HG03139 (cell line): ENCODE measurements at regions not wholly inside any gene's neighbourhood (a gene's known extent, or its start where the extent isn't known, plus 50 kb on each side); places are given as distances from the start of the nearest gene placed in this dataset.

Experiments used
- ATAC-seq: cut with Tn5 transposase; IDR thresholded peaks from one replicate; pipeline ENCODE4 v1.9.1; 2021; ENCODE audit not compliant: unreplicated experiment

DNA sequence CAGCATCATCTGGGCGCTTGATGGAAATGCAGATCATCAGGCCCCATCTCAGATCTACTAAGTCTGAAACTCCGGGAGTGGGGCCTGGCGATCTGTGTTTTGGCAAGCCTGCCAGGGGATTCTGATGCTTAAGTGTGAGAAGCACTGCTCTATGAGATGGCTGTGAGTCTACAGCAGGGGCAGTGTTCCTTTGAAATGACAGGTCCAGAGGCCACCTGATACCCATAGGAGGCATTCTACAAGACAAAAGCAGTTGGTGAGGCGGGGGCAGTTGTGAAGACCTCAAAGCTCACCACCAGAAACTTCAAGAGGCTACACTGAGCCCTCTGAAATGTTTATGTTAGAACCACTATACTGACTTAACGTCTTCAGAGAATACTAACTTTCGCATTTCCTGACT lies 86.9 kb upstream of the SPATA31D4 start:
- ATAC-seq: no peak

DNA sequence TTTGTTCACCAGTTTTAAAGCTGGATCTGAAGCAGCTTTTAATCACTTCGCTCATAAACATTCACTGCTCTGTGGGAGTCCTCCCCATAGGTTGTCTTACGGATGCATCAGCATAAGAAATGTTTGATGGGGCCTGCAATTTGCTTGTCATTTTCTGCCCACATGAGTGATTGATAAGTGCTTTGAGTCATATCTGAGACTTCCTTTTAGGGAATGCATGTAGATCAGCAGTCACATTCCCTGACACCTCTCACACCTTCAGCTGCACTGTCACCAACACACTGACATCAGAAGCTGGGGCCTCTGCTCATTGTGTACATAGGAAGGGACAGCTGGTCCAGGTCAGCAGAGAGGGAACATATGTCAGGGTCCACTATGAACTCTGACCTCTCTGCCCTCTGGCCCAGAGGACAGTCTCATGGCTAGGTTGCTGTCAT lies 84.1 kb upstream of the SPATA31D4 start:
- no peak for ATAC-seq

DNA sequence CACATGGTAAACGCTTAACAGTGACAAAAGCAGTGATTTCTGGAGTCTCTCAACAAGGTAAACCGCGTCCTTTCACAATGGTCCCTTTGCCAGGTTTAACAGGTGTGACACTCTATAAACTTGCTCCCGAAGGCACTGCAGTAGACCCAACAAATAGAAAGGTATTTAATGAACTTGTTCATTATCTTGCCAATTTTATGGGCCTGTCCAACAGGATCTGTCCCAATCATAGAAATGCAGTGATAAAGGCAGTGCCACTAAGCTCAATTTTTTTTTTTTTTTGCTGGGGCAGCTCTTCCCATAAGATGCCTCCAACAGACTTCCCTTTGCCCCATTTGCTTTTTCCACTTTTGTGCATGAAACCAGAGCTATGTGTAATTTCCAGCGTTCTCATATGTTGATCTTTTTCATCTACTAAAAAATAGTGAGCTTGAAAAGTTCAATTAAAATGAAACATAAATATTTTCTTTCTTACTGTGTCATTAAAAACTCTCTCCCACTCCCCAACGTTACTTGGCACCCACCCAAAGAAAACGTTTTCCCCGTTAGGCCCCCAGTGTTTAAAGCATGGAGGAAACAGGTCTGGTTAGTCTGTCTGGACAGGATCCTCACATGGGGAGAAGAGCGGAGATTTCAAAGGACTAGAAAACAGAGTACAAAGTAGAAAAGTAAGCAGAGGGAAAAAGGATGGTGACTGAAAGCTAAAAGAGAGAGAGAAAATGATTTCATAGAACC lies 80.9 kb upstream of the SPATA31D4 start:
- no peak for ATAC-seq

- ATAC-seq: no peak
These were observed 79.8 kb upstream of the SPATA31D4 start for GRCh38 chr9:81848472-81848871.

- ATAC-seq: no peak
These were observed 78.5 kb upstream of the SPATA31D4 start for GRCh38 chr9:81849631-81850259.

- no peak for ATAC-seq
These were observed 77.5 kb upstream of the SPATA31D4 start for GRCh38 chr9:81850724-81851123.

DNA sequence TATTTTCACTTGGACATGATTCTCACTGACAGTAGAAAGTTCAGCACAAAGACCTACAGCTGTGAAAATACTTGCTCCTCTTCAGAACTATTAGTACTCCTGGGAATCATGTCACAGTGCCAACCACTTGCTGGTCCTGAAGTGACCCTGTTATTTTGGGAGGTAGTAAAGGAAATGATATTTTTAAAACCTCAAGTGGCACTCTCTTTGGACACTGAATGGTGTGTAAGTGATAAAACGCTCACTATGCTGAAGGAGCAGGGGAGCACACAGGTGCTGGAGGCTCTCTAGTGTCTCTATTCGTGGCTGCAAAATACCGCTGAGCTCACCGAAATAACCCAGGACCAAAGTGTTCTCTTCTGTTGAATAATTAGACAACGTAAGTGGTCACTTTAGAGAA lies 76.9 kb upstream of the SPATA31D4 start:
- ATAC-seq: no peak

DNA sequence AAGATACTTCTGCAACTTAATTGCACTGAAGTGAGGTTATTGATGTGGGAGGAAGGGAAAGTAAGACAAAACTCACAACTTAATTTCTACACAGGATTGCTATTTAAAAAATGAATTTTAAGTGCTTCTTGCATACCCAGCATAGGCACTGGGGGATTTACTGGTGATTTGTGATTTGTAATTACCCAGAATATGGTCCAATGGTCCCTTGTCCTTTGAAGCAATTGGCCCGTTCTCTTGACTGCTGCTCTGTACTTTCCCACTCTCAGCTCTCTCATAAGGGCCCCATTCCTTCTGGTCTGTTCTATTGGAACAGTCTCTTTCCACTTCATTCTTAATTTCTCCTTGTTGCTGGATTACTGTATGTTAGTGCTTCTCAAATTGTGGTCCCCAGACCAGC lies 75.4 kb upstream of the SPATA31D4 start:
- ATAC-seq: no peak

GRCh38 chr9:81855538-81855937 lies 72.7 kb upstream of the SPATA31D4 start:
- no peak for ATAC-seq

DNA sequence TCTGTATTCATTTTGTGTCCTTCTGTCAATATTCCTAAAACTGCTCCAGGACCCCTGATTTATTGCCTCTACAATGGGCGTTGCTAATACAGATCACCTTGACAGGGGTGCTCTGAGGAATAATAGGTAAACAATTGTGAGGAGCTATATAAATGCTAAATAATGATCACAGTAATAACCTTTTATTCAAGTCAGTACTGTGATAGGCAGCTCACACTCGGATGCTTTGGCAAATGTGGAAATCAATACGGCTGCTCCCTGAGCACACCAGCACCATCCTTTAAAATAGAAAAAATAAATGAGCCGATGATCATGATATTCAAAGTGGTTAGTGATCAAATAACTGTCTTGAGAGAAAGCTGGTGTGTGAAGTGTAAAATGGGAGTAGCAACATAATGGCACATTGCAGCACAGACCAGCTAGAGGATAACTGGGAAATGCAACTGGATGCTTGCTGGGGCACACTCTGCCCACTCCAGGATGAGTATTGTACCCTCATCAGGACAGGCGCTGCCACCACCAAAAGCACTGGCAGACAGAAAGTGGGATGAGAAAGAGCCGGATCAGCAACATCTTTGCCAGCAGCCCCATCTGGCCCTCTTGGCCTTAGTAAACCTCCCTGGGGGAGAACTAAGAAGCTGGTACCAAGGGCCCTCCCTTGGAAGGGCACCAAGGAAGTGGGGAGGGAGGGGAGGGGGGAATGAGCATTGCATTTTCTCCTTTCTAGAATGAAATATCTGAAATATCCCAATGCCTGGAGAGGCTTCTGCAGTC lies 69.4 kb upstream of the SPATA31D4 start:
- ATAC-seq: no peak

DNA sequence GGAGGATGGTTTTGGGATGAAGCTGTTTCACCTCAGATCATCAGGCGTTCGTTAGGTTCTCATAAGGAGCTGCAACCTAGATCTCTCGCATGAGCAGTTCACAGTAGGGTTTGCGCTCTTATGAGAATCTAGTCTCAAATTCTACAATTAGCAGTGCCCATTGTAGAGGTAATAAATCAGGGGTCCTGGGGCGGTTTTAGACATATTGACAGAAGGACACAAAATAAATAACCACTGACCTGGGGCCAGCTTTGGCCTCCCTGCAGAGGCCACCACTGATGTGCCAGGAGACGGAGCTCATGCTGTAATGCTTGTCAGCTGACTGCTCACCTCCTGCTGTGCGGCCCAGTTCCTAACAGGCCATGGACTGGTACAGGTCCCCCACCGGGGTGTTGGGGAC lies 67.6 kb upstream of the SPATA31D4 start:
- ATAC-seq: no peak

GRCh38 chr9:81861644-81862043 lies 66.6 kb upstream of the SPATA31D4 start:
- no peak for ATAC-seq

GRCh38 chr9:81868145-81868544 lies 60.1 kb upstream of the SPATA31D4 start:
- ATAC-seq: no peak

GRCh38 chr9:81871695-81872094 lies 56.5 kb upstream of the SPATA31D4 start:
- ATAC-seq: no peak

DNA sequence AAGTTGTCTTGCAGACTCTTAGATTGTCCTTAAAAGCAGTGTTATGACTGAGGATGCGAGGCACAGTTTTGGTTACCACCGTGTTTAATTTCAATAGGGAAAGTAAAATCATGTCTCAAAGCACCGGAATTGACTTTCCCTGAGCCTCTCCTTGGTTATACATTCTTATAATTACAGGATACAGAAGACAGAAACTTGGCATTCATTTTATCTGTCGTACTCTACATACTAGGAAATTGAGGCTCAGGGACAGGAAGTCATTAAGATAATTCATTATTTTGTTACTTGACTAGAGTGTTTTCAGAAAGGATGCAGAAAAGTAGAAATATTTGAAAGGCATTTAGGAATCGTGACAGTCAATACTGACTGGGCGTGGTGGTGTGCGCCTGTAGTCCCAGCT lies 54.0 kb upstream of the SPATA31D4 start:
- ATAC-seq: no peak

DNA sequence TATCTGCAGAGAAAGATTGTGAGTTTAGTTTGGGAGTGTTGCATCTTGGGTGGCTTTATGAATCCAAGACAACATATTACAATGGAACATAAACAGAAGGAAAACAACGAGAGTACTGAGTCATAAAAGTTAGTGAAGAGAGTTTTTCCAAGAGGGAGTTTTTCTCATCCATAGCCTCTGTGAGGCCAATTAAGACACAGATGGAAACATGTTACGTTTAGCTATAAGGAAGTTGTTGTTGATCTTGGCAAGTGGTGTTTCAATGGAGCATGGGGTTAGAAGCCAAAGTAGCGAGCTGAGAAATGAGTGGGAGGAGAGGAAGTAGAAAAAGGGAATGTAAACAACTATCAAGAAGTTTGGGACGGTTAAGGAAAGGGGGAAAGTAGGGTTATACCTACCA lies 53.3 kb upstream of the SPATA31D4 start:
- ATAC-seq: no peak

DNA sequence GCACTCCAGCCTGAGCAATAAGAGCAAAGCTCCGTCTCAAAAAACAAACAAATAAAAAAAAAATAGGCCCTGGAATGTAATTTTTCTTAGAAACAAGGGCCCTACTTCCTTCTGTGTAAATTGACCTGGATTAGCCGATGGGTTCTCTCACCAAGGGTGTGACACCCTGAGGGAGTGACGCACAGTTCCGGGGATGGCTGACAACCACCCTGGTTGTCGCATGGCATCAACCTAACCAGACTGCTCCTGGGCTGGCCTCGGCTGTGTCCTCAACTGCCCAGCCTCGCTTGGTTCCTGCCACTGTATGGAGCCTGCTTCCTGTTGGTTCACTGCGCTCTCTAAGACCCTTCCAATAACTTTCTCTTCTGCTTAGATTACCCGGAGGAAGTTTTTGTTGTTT lies 51.2 kb upstream of the SPATA31D4 start:
- ATAC-seq: no peak
